Endothelial cell of umbilical vein (primary cell): ENCODE measurements at regions not wholly inside any gene's neighbourhood (a gene's known extent, or its start where the extent isn't known, plus 50 kb on each side); places are given as distances from the start of the nearest gene placed in this dataset.

ENCODE experiments used
- BruUV-seq: library from RNA; stranded (reverse); fragments of 400-500 nt; replicated peaks from 2 replicates; lab custom pipeline; 2021; lab: Mats Ljungman, UMichigan
- CTCF ChIA-PET: fragments of 300-600, 350-600 bp; sonication (Branson Sonifier 250); formaldehyde crosslinking; loops from one replicate; lab custom pipeline; 2021; ENCODE audit warnings: antibody characterized with exemption, inconsistent platforms; lab: Charles Lee
- POLR2A ChIA-PET: fragments of 300-600, 350-600 bp; sonication (Branson Sonifier 250); formaldehyde crosslinking; loops from one replicate; lab custom pipeline; 2021; ENCODE audit warnings: antibody characterized with exemption, inconsistent platforms; lab: Charles Lee
- DNase-seq: peaks from one replicate; pipeline ENCODE4 v3.0.0-alpha.2; 2011; ENCODE audit warnings: low read depth, low spot score
- FAIRE-seq: peaks from 2 replicates; lab custom pipeline; 2011; peaks lifted over from hg19 to GRCh38; lab: Jason Lieb, UNC
- H2AFZ ChIP-seq: 2 replicates; pipeline ENCODE4 v1.6.0; 2012; ENCODE audit warnings: low read depth, low read length, control low read depth, inconsistent platforms
- H3K27ac ChIP-seq: 2 replicates; pipeline ENCODE4 v1.5.1; 2011; ENCODE audit warnings: low read depth, mild to moderate bottlenecking, control low read depth, low read length, moderate library complexity; ENCODE audit not compliant: insufficient read depth
- H3K27me3 ChIP-seq, 2 experiments: 2 replicates each; pipeline versions ENCODE4 v1.6.0 to v1.6.1; 2011; ENCODE audit warnings: low read length in 2 of 2, mixed read lengths in 1 of 2; ENCODE audit not compliant: control insufficient read depth in 2 of 2, insufficient read depth in 2 of 2
- H3K36me3 ChIP-seq, 2 experiments: 2 replicates in 1 of 2; 3 replicates in 1 of 2; pipeline ENCODE4 v1.5.1; 2011; ENCODE audit warnings: low read length in 2 of 2, mild to moderate bottlenecking in 1 of 2, moderate library complexity in 1 of 2; ENCODE audit not compliant: control insufficient read depth in 2 of 2, insufficient read depth in 2 of 2; ENCODE audit errors: extremely low read depth in 1 of 2
- H3K4me1 ChIP-seq: 3 replicates; pipeline ENCODE4 v1.5.1; 2011; ENCODE audit warnings: mild to moderate bottlenecking, low read length; ENCODE audit not compliant: control insufficient read depth, insufficient read depth; ENCODE audit errors: extremely low read depth
- H3K4me2 ChIP-seq: 2 replicates; pipeline ENCODE4 v1.6.1; 2011; ENCODE audit warnings: low read length, control low read depth, mixed read lengths; ENCODE audit not compliant: insufficient read depth
- H3K4me3 ChIP-seq, 3 experiments: fragments of 200-600 bp in 1 of 3; sonication (generic), shearing (Covaris generic) in 1 of 3; replicated peaks in 1 of 3; 2 replicates each; pipeline ENCODE4 v1.5.1; 2011 to 2016; ENCODE audit warnings: control low read depth in 3 of 3, low read length in 3 of 3, mild to moderate bottlenecking in 2 of 3, inconsistent platforms in 1 of 3, low read depth in 1 of 3, moderate library complexity in 1 of 3; ENCODE audit not compliant: insufficient read depth in 1 of 3
- H3K79me2 ChIP-seq: 2 replicates; pipeline ENCODE4 v1.6.0; 2012; ENCODE audit warnings: low read length, inconsistent platforms; ENCODE audit not compliant: control insufficient read depth, insufficient read depth
- H3K9ac ChIP-seq: replicated peaks from 2 replicates; pipeline ENCODE3; 2011; ENCODE audit warnings: low read length, control low read depth; ENCODE audit not compliant: insufficient read depth; ENCODE audit errors: extremely low read depth
- H3K9me1 ChIP-seq: replicated peaks from 3 replicates; pipeline ENCODE4 v1.6.0; 2011; ENCODE audit warnings: mild to moderate bottlenecking, low read length; ENCODE audit not compliant: control insufficient read depth, insufficient read depth; ENCODE audit errors: extremely low read depth
- H3K9me3 ChIP-seq: replicated peaks from 2 replicates; pipeline ENCODE4 v1.5.1; 2012; ENCODE audit warnings: low read length, inconsistent platforms; ENCODE audit not compliant: control insufficient read depth, insufficient read depth
- H4K20me1 ChIP-seq: replicated peaks from 2 replicates; pipeline ENCODE3; 2011; ENCODE audit warnings: mild to moderate bottlenecking, low read length; ENCODE audit not compliant: control insufficient read depth, insufficient read depth; ENCODE audit errors: extremely low read depth
- EZH2 ChIP-seq: IDR thresholded peaks from 2 replicates; pipeline ENCODE4 v1.6.1; 2012; ENCODE audit warnings: borderline replicate concordance, low read depth, mild to moderate bottlenecking, moderate library complexity, low read length, inconsistent platforms; ENCODE audit not compliant: severe bottlenecking
- FOS ChIP-seq: IDR thresholded peaks from 2 replicates; pipeline ENCODE4 v1.6.1; 2011; ENCODE audit warnings: mild to moderate bottlenecking, low read length, moderate library complexity, borderline replicate concordance; ENCODE audit not compliant: insufficient read depth
- GATA2 ChIP-seq: IDR thresholded peaks from 2 replicates; pipeline ENCODE4 v1.7.0; 2011; ENCODE audit warnings: low read depth, mild to moderate bottlenecking, moderate library complexity, mixed read lengths, low read length; ENCODE audit not compliant: insufficient read length, insufficient read depth
- JUN ChIP-seq: IDR thresholded peaks from 2 replicates; pipeline ENCODE4 v1.6.1; 2011; ENCODE audit warnings: borderline replicate concordance, low read depth; ENCODE audit not compliant: insufficient read length, insufficient read depth
- MYC ChIP-seq: IDR thresholded peaks from one replicate; pipeline ENCODE4 v1.6.1; 2011; ENCODE audit warnings: mild to moderate bottlenecking, low read depth, low read length
- POLR2A ChIP-seq: IDR thresholded peaks from 2 replicates; pipeline ENCODE4 v1.6.1; 2012; ENCODE audit warnings: low read depth, mild to moderate bottlenecking, control low read depth, low read length
- POLR2AphosphoS5 ChIP-seq: IDR thresholded peaks from 2 replicates; pipeline ENCODE4 v1.6.1; 2012; ENCODE audit warnings: low read depth, mild to moderate bottlenecking, control low read depth, low read length, moderate library complexity; ENCODE audit not compliant: insufficient read depth
- dilution Hi-C: fragments of 300-500 bp; cut with MboI; formaldehyde crosslinking; loops from one replicate; pipeline ENCODE4 v1.15.0; 2019; ENCODE audit warnings: low sequenced_read_pairs; ENCODE audit not compliant: extremely low pct_ligation_motif_present
- intact Hi-C: fragments of 100-400 bp; cut with micrococcal nuclease; formaldehyde crosslinking; loops from one replicate; pipeline ENCODE4 v1.10.0; 2022
- TF ChIP-seq, protein P1 (sequence below): IDR thresholded peaks from 2 replicates; pipeline ENCODE4 v1.6.1; 2011; ENCODE audit not compliant: insufficient read depth, insufficient read length
- TF ChIP-seq, protein P2 (sequence below), 2 donors: IDR thresholded peaks; 1 replicate in 1 of 2; 2 replicates in 1 of 2; pipeline ENCODE4 v1.5.1; 2011; ENCODE audit warnings: low read length in 2 of 2, mild to moderate bottlenecking in 2 of 2, moderate library complexity in 2 of 2, control low read depth in 1 of 2, inconsistent platforms in 1 of 2, low read depth in 1 of 2; ENCODE audit not compliant: insufficient read depth in 1 of 2; ENCODE audit errors: extremely low read depth in 1 of 2

DNA sequence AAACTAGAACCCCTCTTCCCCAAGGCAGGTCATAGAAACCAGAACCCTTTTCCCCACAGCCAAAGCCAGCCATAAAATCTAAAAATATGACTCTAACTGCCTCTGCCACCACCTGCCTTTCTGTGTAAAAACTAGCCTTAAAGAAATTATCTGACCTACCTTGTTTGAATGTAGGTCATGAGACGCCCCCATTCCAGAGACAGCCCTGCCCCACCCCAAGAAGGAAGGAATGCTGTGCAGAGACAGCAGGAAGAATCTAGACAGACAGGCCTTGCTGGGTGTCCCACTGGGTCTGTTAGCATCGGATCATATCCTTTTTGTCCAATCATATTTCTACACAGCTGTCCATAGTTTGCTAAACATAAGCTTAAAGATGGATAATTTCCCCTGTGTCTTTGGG, 128.4 kb upstream of the RAB4A start:
- no peak overlapping the region for H3K9ac ChIP-seq
- ChIA-PET CTCF (no interaction called here), POLR2A (no interaction called here)
- TF ChIP-seq JUN (no peak), GATA2 (no peak), FOS (no peak), EZH2 (no peak), POLR2A (no peak), MYC (no peak), POLR2AphosphoS5 (no peak)
- TF ChIP-seq, protein P1, sequence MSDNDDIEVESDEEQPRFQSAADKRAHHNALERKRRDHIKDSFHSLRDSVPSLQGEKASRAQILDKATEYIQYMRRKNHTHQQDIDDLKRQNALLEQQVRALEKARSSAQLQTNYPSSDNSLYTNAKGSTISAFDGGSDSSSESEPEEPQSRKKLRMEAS = no peak
- TF ChIP-seq, protein P2, sequence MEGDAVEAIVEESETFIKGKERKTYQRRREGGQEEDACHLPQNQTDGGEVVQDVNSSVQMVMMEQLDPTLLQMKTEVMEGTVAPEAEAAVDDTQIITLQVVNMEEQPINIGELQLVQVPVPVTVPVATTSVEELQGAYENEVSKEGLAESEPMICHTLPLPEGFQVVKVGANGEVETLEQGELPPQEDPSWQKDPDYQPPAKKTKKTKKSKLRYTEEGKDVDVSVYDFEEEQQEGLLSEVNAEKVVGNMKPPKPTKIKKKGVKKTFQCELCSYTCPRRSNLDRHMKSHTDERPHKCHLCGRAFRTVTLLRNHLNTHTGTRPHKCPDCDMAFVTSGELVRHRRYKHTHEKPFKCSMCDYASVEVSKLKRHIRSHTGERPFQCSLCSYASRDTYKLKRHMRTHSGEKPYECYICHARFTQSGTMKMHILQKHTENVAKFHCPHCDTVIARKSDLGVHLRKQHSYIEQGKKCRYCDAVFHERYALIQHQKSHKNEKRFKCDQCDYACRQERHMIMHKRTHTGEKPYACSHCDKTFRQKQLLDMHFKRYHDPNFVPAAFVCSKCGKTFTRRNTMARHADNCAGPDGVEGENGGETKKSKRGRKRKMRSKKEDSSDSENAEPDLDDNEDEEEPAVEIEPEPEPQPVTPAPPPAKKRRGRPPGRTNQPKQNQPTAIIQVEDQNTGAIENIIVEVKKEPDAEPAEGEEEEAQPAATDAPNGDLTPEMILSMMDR (IDR thresholded peaks at IDR 0.05; ENCODE audit: extremely low read depth in 1 of 2, insufficient read depth in 1 of 2, low read depth in 1 of 2, low read length in 2 of 2) = no peak
- BruUV-seq = no TSS peak
- no peaks in the 10 kb centered on the region for H3K36me3 ChIP-seq
- intact Hi-C loops (no loop called here), dilution Hi-C loops (no loop called here)
- H3K27ac ChIP-seq = no peak overlapping the region
- no peak for DNase-seq
- H3K9me3 ChIP-seq = no peaks in the 10 kb centered on the region
- no peaks in the 10 kb centered on the region for H3K4me1 ChIP-seq
- H2AFZ ChIP-seq = no peak overlapping the region
- H3K4me2 ChIP-seq = no peak overlapping the region
- no peaks in the 10 kb centered on the region for H4K20me1 ChIP-seq
- H3K27me3 ChIP-seq = no peaks in the 10 kb centered on the region
- H3K79me2 ChIP-seq = no peaks in the 10 kb centered on the region
- no peak for FAIRE-seq
- no peak overlapping the region for H3K4me3 ChIP-seq
- no peaks in the 10 kb centered on the region for H3K9me1 ChIP-seq
